HT-29 (cell line): ENCODE measurements at regions not wholly inside any gene's neighbourhood (a gene's known extent, or its start where the extent isn't known, plus 50 kb on each side); places are given as distances from the start of the nearest gene placed in this dataset.
"Not testable (repeated sequence)": the region's sequence is repeated elsewhere in the genome, so short reads cannot be mapped to it uniquely, and the experiment has no call there.

Experiments used
- DNase-seq: peaks from one replicate; pipeline ENCODE4 v3.0.0-alpha.2; 2015; ENCODE audit warnings: low spot score

GRCh38 chr15:98088307-98088945 lies 127.9 kb downstream of the ARRDC4 start:
- DNase-seq: not testable (repeated sequence)

GRCh38 chr15:98089352-98089751 lies 128.8 kb downstream of the ARRDC4 start:
- not testable (repeated sequence) for DNase-seq

GRCh38 chr15:98097986-98098385 lies 137.5 kb downstream of the ARRDC4 start:
- DNase-seq: not testable (repeated sequence)

- DNase-seq: not testable (repeated sequence)
These were observed 140.1 kb downstream of the ARRDC4 start for GRCh38 chr15:98100606-98101005.

GRCh38 chr15:98103570-98103969 lies 143.1 kb downstream of the ARRDC4 start:
- DNase-seq: no peak

- not testable (repeated sequence) for DNase-seq
These were observed 144.1 kb downstream of the ARRDC4 start for GRCh38 chr15:98104386-98105151.

- DNase-seq: not testable (repeated sequence)
These were observed 146.2 kb downstream of the ARRDC4 start for GRCh38 chr15:98106615-98107194.

GRCh38 chr15:98111806-98112205 lies 151.3 kb downstream of the ARRDC4 start:
- DNase-seq: no peak

GRCh38 chr15:98113327-98113726 lies 152.8 kb downstream of the ARRDC4 start:
- no peak for DNase-seq

- DNase-seq: no peak
These were observed 160.1 kb downstream of the ARRDC4 start for GRCh38 chr15:98120561-98120960.

- no peak for DNase-seq
These were observed 161.0 kb downstream of the ARRDC4 start for GRCh38 chr15:98121536-98121935.

GRCh38 chr15:98121957-98122356 lies 161.5 kb downstream of the ARRDC4 start:
- no peak for DNase-seq

- no peak for DNase-seq
These were observed 162.8 kb downstream of the ARRDC4 start for GRCh38 chr15:98123297-98123696.

GRCh38 chr15:98123834-98124233 lies 163.3 kb downstream of the ARRDC4 start:
- no peak for DNase-seq

- DNase-seq: no peak
These were observed 164.1 kb downstream of the ARRDC4 start for GRCh38 chr15:98124581-98124980.

- no peak for DNase-seq
These were observed 166.0 kb downstream of the ARRDC4 start for GRCh38 chr15:98126326-98127085.

- no peak for DNase-seq
These were observed 167.1 kb downstream of the ARRDC4 start for GRCh38 chr15:98127586-98127985.

- DNase-seq: no peak
These were observed 171.4 kb downstream of the ARRDC4 start for GRCh38 chr15:98131924-98132323.

- DNase-seq: no peak
These were observed 174.4 kb downstream of the ARRDC4 start for GRCh38 chr15:98134905-98135304.

GRCh38 chr15:98138910-98139309 lies 178.4 kb downstream of the ARRDC4 start:
- DNase-seq: no peak

- no peak for DNase-seq
These were observed 178.8 kb downstream of the ARRDC4 start for GRCh38 chr15:98139337-98139736.

GRCh38 chr15:98142572-98142971 lies 182.1 kb downstream of the ARRDC4 start:
- peak; percentile 5 for DNase-seq
